Central memory CD8-positive, alpha-beta T cell (primary cell): ENCODE measurements at regions not wholly inside any gene's neighbourhood (a gene's known extent, or its start where the extent isn't known, plus 50 kb on each side); places are given as distances from the start of the nearest gene placed in this dataset.
A peak's percentile ranks its signal among the peaks of the same experiment; 100 is the strongest.

Source experiments
- ATAC-seq: fragments of 150-1000 bp; cut with Tn5 transposase; replicated peaks from 2 replicates; pipeline ENCODE4 v1.10.0; 2022; ENCODE audit warnings: mild to moderate bottlenecking, moderate FRiP score, moderate number of reproducible peaks; ENCODE audit not compliant: poor library complexity, severe bottlenecking; ENCODE audit errors: extremely low read depth
- DNase-seq, 2 donors: peaks; one replicate each; pipeline ENCODE4 v3.0.0; 2021; ENCODE audit warnings: low spot score in 2 of 2
- H3K27ac Mint-ChIP-seq: one replicate; pipeline ENCODE4 v1.8.0; 2022; ENCODE audit warnings: low read depth, mild to moderate bottlenecking, moderate library complexity, mixed read lengths
- H3K27me3 Mint-ChIP-seq: one replicate; pipeline ENCODE4 v1.8.0; 2022; ENCODE audit warnings: mixed read lengths
- H3K36me3 Mint-ChIP-seq: one replicate; pipeline ENCODE4 v1.8.0; 2022; ENCODE audit warnings: mild to moderate bottlenecking, moderate library complexity, mixed read lengths; ENCODE audit not compliant: insufficient read depth
- H3K4me1 Mint-ChIP-seq: one replicate; pipeline ENCODE4 v1.8.0; 2022; ENCODE audit warnings: mixed read lengths
- H3K4me3 Mint-ChIP-seq: one replicate; pipeline ENCODE4 v1.8.0; 2022; ENCODE audit warnings: mild to moderate bottlenecking, moderate library complexity, mixed read lengths
- H3K9me3 Mint-ChIP-seq: one replicate; pipeline ENCODE4 v1.8.0; 2022; ENCODE audit warnings: mixed read lengths

DNA sequence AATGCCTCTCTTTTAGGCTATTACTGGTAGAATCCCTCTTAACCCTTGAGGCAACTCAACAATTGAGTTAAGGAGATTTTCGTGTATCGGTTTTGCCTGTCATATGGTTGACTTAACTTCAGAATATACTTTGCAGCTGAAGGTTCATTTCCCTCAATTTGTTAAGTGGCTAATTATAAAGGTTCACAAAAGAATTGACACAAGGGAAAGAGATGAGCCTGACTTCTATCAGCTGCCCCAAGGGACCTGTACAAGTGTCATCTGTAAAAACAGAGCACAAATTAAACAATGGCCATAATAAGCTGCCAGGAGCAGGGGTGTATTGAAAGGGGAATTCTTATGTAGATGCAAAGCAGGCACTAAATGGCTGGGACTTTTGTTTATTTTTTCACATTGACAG is 334.8 kb upstream of the OBI1 start:
- ATAC-seq (no peak), DNase-seq (no peak)
- no peaks in the 10 kb centered on the region for H3K9me3 Mint-ChIP-seq
- H3K27ac Mint-ChIP-seq: no peak overlapping the region
- no peaks in the 10 kb centered on the region for H3K4me1 Mint-ChIP-seq
- H3K36me3 Mint-ChIP-seq: peaks cover 1% of the 10 kb centered on the region
- no peak overlapping the region for H3K4me3 Mint-ChIP-seq
- H3K27me3 Mint-ChIP-seq: peaks cover 38% of the 10 kb centered on the region

DNA sequence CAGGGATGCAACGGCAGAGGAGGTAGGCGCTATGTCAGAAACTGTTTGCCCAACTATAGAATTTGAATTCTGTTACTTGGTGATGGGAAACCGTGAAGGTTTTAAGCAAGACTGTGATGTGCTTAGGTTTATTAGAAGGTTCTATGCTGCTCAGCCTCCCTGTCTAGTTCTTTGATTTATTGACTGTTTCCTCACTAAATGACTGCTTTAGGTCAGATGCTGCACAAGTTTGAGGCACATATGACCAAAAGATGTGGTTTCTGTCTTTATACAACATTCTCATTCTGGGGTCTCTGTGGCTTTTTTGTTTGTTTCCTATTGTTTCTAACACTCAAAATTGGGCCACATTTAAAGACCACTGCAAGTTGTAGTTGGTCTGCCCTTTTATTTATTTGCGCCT is 323.0 kb upstream of the OBI1 start:
- DNase-seq (no peak), ATAC-seq (no peak)
- Mint-ChIP-seq H3K36me3 (no peaks in the 10 kb centered on the region), H3K27ac (no peak overlapping the region), H3K4me1 (no peaks in the 10 kb centered on the region), H3K27me3 (peaks cover 10% of the 10 kb centered on the region), H3K9me3 (no peaks in the 10 kb centered on the region), H3K4me3 (no peak overlapping the region)

- Mint-ChIP-seq H3K4me3 (no peak overlapping the region), H3K4me1 (no peaks in the 10 kb centered on the region), H3K27ac (no peak overlapping the region), H3K27me3 (peaks cover 10% of the 10 kb centered on the region), H3K36me3 (no peaks in the 10 kb centered on the region), H3K9me3 (no peaks in the 10 kb centered on the region)
- DNase-seq (no peak), ATAC-seq (no peak)
These were observed 320.4 kb upstream of the OBI1 start for GRCh38 chr13:78979349-78979748.

DNA sequence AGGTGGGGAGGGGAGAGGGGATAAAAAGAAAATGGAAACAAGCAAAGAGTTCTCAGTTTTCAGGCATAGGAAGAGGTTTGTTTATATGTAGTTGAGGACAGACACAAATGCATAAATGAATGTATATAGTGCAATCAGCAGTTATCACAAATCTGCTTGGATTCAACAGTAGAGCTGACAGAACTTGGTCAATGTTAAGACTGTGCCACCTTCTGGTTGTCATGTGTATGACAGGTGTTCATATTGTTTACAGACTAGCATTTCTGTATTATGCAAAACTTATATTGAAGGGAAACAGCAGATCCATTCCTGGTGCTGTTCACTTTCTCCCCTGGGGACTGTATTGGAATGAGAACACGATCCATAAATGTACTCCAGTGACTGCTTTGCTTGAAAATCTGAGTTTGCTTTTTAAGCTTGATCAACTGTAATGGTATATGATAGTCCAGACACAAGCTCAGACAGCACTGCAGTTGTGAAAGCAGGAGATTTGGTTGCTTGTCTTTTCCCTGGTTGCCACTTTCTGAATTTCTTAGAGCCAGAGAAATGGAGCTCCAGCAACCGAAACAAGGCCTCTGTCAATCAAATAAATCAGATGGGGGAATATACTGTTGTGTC is 319.5 kb upstream of the OBI1 start:
- Mint-ChIP-seq H3K4me1 (no peaks in the 10 kb centered on the region), H3K4me3 (no peak overlapping the region), H3K27ac (no peak overlapping the region), H3K36me3 (no peaks in the 10 kb centered on the region), H3K27me3 (peaks cover 10% of the 10 kb centered on the region), H3K9me3 (no peaks in the 10 kb centered on the region)
- no peak for ATAC-seq
- peak in 1 of 2 donors; percentile 13 for DNase-seq

GRCh38 chr13:78977311-78977710 is 318.4 kb upstream of the OBI1 start:
- DNase-seq (no peak), ATAC-seq (no peak)
- Mint-ChIP-seq H3K27ac (no peak overlapping the region), H3K36me3 (no peaks in the 10 kb centered on the region), H3K4me1 (no peaks in the 10 kb centered on the region), H3K4me3 (no peak overlapping the region), H3K27me3 (peaks cover 16% of the 10 kb centered on the region), H3K9me3 (no peaks in the 10 kb centered on the region)

DNA sequence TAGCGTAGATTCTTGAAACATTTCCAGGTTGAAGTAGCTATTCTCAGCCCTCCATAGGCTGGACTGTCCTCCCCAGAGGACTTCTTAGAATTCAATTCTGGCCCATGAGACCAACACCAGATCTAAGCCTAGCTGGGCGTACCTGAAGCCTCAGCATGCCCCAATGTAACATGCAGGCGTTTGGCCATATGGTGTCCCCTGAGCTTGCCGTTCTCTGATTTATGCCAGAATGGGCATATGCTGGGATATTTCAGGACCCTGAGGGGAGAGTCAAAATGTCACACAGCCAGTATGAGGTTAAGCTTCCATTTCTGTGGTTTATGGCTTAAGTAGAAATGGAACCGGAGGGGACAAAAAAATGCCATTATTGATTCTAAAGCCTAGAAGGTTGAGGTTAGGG is 317.7 kb upstream of the OBI1 start:
- Mint-ChIP-seq H3K9me3 (no peaks in the 10 kb centered on the region), H3K27ac (no peak overlapping the region), H3K4me1 (no peaks in the 10 kb centered on the region), H3K4me3 (no peak overlapping the region), H3K36me3 (no peaks in the 10 kb centered on the region), H3K27me3 (peaks cover 17% of the 10 kb centered on the region)
- DNase-seq (no peak), ATAC-seq (no peak)

DNA sequence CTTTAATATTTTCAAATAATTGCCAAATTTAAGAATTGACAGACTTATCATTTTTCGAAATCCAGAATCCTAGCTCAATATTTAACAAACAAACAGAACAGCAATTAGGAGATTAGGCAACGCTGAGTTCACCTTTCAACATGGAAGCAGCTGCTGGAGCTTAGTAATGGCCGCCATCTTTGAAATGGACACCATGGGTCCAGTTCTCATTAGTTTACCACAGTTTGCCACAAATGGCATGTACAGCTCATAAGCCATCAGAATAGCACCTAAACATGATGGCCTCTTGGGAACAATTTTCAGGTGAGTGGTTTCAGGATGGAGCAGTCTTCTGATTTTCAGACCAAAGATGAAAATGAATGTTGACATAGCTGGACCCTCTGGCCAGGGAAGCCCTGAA is 313.6 kb upstream of the OBI1 start:
- Mint-ChIP-seq H3K9me3 (no peaks in the 10 kb centered on the region), H3K36me3 (no peaks in the 10 kb centered on the region), H3K4me3 (no peak overlapping the region)

DNA sequence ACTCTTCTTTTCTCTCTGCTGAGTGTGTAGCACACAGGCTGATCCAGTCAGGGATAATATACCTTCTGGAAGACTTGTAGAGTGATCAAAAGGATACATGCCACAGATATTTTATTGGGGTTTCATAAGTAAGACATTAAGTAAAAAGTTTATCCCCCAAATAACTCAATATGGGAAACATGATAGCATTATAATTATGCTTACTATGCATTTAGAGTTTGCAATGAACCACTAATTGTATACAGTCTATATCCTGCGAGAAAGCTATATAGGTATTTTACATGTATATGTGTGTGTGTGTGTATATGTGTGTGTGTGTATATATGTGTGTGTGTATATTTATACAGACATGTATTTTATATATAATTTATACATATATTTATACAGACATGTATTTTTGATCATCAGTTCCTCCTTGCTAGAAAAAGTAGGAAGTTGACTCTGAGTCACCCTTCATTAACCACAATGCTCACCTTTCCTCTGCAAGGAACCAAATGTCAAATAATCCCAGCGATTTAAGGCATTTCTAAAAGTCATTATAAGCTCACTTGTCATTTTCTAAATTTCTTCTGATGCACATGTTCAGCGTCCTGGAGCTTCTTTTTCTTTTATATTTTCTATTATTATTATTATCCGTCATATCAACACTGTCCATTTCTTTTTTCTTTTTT is 312.5 kb upstream of the OBI1 start:
- peaks cover 32% of the 10 kb centered on the region for H3K27me3 Mint-ChIP-seq
- no peak for ATAC-seq
- no peak for DNase-seq
- H3K27ac Mint-ChIP-seq: no peak overlapping the region
- H3K4me3 Mint-ChIP-seq: no peak overlapping the region
- no peaks in the 10 kb centered on the region for H3K4me1 Mint-ChIP-seq
- H3K9me3 Mint-ChIP-seq: no peaks in the 10 kb centered on the region
- no peaks in the 10 kb centered on the region for H3K36me3 Mint-ChIP-seq

More for the DNA sequence above, 313.6 kb upstream of the OBI1 start:
- Mint-ChIP-seq H3K4me1 (no peaks in the 10 kb centered on the region), H3K27ac (no peak overlapping the region), H3K27me3 (peaks cover 32% of the 10 kb centered on the region)
- DNase-seq (no peak), ATAC-seq (no peak)

DNA sequence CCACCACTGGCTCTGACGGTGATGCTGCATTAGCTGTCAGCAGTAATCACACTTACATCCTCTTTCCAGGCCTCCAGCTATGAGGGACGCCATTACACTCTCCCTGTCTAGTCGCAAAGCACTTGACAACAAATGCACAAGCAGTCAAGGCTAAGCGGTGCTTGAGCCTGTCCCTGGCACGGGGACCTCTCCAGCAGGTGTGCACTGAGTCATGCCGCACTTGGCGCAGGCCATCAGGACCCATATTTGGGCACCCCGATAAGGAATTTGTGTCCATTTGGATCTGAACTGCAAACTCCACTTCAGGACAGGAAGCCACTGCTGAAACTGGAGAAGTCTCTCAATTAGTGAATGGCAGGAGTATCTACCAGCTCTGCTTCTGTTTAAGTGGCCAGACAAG is 301.9 kb upstream of the OBI1 start:
- H3K27me3 Mint-ChIP-seq: peaks cover 25% of the 10 kb centered on the region
- H3K9me3 Mint-ChIP-seq: no peaks in the 10 kb centered on the region
- no peak overlapping the region for H3K4me3 Mint-ChIP-seq
- no peak overlapping the region for H3K27ac Mint-ChIP-seq
- ATAC-seq (no peak), DNase-seq (no peak)
- no peaks in the 10 kb centered on the region for H3K4me1 Mint-ChIP-seq
- no peaks in the 10 kb centered on the region for H3K36me3 Mint-ChIP-seq

GRCh38 chr13:78958006-78958405 is 299.1 kb upstream of the OBI1 start:
- H3K27me3 Mint-ChIP-seq: peaks cover 52% of the 10 kb centered on the region
- no peak for ATAC-seq
- H3K4me3 Mint-ChIP-seq: no peak overlapping the region
- no peak overlapping the region for H3K27ac Mint-ChIP-seq
- no peak for DNase-seq
- H3K36me3 Mint-ChIP-seq: no peaks in the 10 kb centered on the region
- no peaks in the 10 kb centered on the region for H3K4me1 Mint-ChIP-seq
- H3K9me3 Mint-ChIP-seq: no peaks in the 10 kb centered on the region

GRCh38 chr13:78940455-78941130 is 281.6 kb upstream of the OBI1 start:
- no peak overlapping the region for H3K27ac Mint-ChIP-seq
- no peaks in the 10 kb centered on the region for H3K4me1 Mint-ChIP-seq
- no peaks in the 10 kb centered on the region for H3K9me3 Mint-ChIP-seq
- ATAC-seq (no peak), DNase-seq (no peak)
- H3K27me3 Mint-ChIP-seq: peaks cover 15% of the 10 kb centered on the region
- H3K36me3 Mint-ChIP-seq: no peaks in the 10 kb centered on the region
- no peak overlapping the region for H3K4me3 Mint-ChIP-seq

DNA sequence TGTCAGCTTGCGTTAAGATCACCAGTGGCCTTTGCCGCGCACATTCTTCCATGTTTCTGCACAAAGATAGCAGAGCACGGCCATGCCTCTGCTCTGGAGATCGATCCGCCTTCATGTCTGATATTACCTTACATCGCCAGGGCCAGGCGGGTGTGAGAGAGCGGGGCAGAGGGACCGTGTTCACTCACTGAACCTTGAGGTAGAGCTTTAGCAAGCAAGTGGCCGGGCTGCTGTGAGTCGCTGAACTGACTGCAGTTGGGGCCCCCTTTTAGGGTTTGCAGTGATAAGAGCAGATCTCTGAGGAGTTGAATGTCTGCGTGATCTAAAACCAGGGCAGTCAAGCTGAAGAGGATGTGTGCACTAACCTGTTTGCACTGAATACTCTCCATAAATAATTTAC is 275.4 kb upstream of the OBI1 start:
- Mint-ChIP-seq H3K9me3 (no peaks in the 10 kb centered on the region), H3K27ac (no peak overlapping the region), H3K4me3 (no peak overlapping the region), H3K36me3 (peaks cover 1% of the 10 kb centered on the region), H3K27me3 (peaks cover 31% of the 10 kb centered on the region), H3K4me1 (no peaks in the 10 kb centered on the region)
- ATAC-seq: no peak
- DNase-seq: no peak

GRCh38 chr13:78915015-78915414 is 256.1 kb upstream of the OBI1 start:
- Mint-ChIP-seq H3K27me3 (peaks cover 5% of the 10 kb centered on the region), H3K4me1 (no peaks in the 10 kb centered on the region), H3K9me3 (peaks cover 5% of the 10 kb centered on the region), H3K4me3 (no peak overlapping the region), H3K36me3 (no peaks in the 10 kb centered on the region), H3K27ac (no peak overlapping the region)
- ATAC-seq: no peak
- no peak for DNase-seq
